Sigmoid colon (tissue), 6 donors: ENCODE measurements at regions not wholly inside any gene's neighbourhood (a gene's known extent, or its start where the extent isn't known, plus 50 kb on each side); places are given as distances from the start of the nearest gene placed in this dataset.
A peak's percentile ranks its signal among the peaks of the same experiment; 100 is the strongest.

ENCODE experiments used
- DNase-seq: peaks from one replicate; pipeline ENCODE4 v3.0.0-alpha.2; 2019
- H3K27ac ChIP-seq, 4 donors: fragments of 200-600 bp; sonication (generic); one replicate each; pipeline ENCODE4 v1.5.1; 2016 to 2019; ENCODE audit warnings: mild to moderate bottlenecking in 1 of 4
- H3K27me3 ChIP-seq, 3 donors: fragments of 200-600 bp; sonication (generic); one replicate each; pipeline ENCODE4 v1.5.1; 2019; ENCODE audit warnings: mild to moderate bottlenecking in 1 of 3
- H3K36me3 ChIP-seq, 4 donors: fragments of 200-600 bp; sonication (generic); one replicate each; pipeline ENCODE4 v1.5.1; 2016 to 2019
- H3K4me1 ChIP-seq, 4 donors: fragments of 200-600 bp; sonication (generic); one replicate each; pipeline ENCODE4 v1.5.1; 2017 to 2019
- H3K4me3 ChIP-seq, 4 donors: fragments of 200-600 bp; sonication (generic); one replicate each; pipeline ENCODE4 v1.5.1; 2017 to 2019; ENCODE audit warnings: mild to moderate bottlenecking in 2 of 4, moderate library complexity in 1 of 4
- H3K9me3 ChIP-seq, 4 donors: fragments of 200-600 bp in 3 of 4; sonication (generic) in 3 of 4; one replicate each; pipeline versions ENCODE4 v1.5.1 to v1.6.1; 2013 to 2019
- CTCF ChIP-seq, 4 experiments: fragments of 450-650 bp in 3 of 4; fragments of 200-600 bp in 1 of 4; IDR thresholded peaks; one replicate each; pipeline ENCODE4 v1.5.1; 2016 to 2019; ENCODE audit warnings: antibody characterized with exemption in 4 of 4, mild to moderate bottlenecking in 3 of 4, moderate library complexity in 2 of 4
- EP300 ChIP-seq, 4 donors: sonication (generic); formaldehyde crosslinking; IDR thresholded peaks; one replicate each; pipeline ENCODE4 v1.6.1; 2017; ENCODE audit warnings: antibody characterized with exemption in 4 of 4
- POLR2A ChIP-seq, 2 donors: fragments of 450-650 bp; IDR thresholded peaks; one replicate each; pipeline ENCODE4 v1.6.1; 2016; ENCODE audit warnings: antibody characterized with exemption in 2 of 2, mild to moderate bottlenecking in 2 of 2, moderate library complexity in 2 of 2
- POLR2AphosphoS5 ChIP-seq, 4 donors: sonication (generic); formaldehyde crosslinking; IDR thresholded peaks; one replicate each; pipeline ENCODE4 v1.6.1; 2017; ENCODE audit warnings: antibody characterized with exemption in 4 of 4
- WGBS, 2 donors: extraction: QIAGEN DNeasy Blood & Tissue Kit; methylation state at CpG; one replicate each; pipeline ENCODE4 v1.1.7; 2013; 5-methylcytosine and 5-hydroxymethylcytosine counted together
- intact Hi-C: fragments of 100-400 bp; cut with DNase I; formaldehyde crosslinking; loops from one replicate; pipeline ENCODE4 v1.15.1; 2023
- donor health status: healthy with polysubstance abuse.
- donor health status: healthy.

- TF ChIP-seq POLR2AphosphoS5 (IDR thresholded peaks at IDR 0.05): no peak
- TF ChIP-seq EP300 (IDR thresholded peaks at IDR 0.05): no peak
- TF ChIP-seq POLR2A (IDR thresholded peaks at IDR 0.05): no peak
- no peak for TF ChIP-seq CTCF (IDR thresholded peaks at IDR 0.05)
- H3K36me3 ChIP-seq: no peaks in the 10 kb centered on the region
- 87 to 93% methylated on average over 7 of the region's 7 CpGs for WGBS, 2 donors
- no peak for DNase-seq
- intact Hi-C loops: no loop called here
- H3K9me3 ChIP-seq: no peaks in the 10 kb centered on the region
- H3K27me3 ChIP-seq: peaks cover 0 to 45% (median 7%) of the 10 kb centered on the region in 3 donors
- no peak overlapping the region for H3K27ac ChIP-seq
- H3K4me1 ChIP-seq: peaks cover 0 to 17% (median 9%) of the 10 kb centered on the region in 4 donors
- no peak overlapping the region for H3K4me3 ChIP-seq
Observed at GRCh38 chr6:44554861-44555260, 167.4 kb downstream of the CDC5L start.

- peaks cover 4 to 55% (median 15%) of the 10 kb centered on the region in 3 donors for H3K27me3 ChIP-seq
- WGBS, 2 donors: 0 to 2% methylated on average over 1 of the region's 1 CpG
- H3K9me3 ChIP-seq: no peaks in the 10 kb centered on the region
- intact Hi-C loops: no loop called here
- no peak for TF ChIP-seq EP300 (IDR thresholded peaks at IDR 0.05)
- TF ChIP-seq POLR2A (IDR thresholded peaks at IDR 0.05): no peak
- TF ChIP-seq CTCF (IDR thresholded peaks at IDR 0.05): no peak
- no peak for TF ChIP-seq POLR2AphosphoS5 (IDR thresholded peaks at IDR 0.05)
- DNase-seq: no peak
- no peak overlapping the region for H3K4me3 ChIP-seq
- no peak overlapping the region for H3K27ac ChIP-seq
- no peaks in the 10 kb centered on the region for H3K36me3 ChIP-seq
- peaks cover 0 to 21% (median 13%) of the 10 kb centered on the region in 4 donors for H3K4me1 ChIP-seq
Observed at GRCh38 chr6:44556046-44556445, 168.5 kb downstream of the CDC5L start.

- Histone ChIP-seq H3K4me3 (no peak overlapping the region), H3K27ac (peak overlapping the region in 1 of 4 donors; percentile 55), H3K27me3 (peaks cover 9 to 73% (median 27%) of the 10 kb centered on the region in 3 donors), H3K36me3 (no peaks in the 10 kb centered on the region), H3K4me1 (peaks cover 0 to 28% (median 20%) of the 10 kb centered on the region in 4 donors), H3K9me3 (no peaks in the 10 kb centered on the region)
- intact Hi-C loops: no loop called here
- no peak for DNase-seq
- WGBS, 2 donors: 39 to 51% methylated on average over 7 of the region's 7 CpGs
- TF ChIP-seq EP300 (IDR thresholded peaks at IDR 0.05): no peak
- no peak for TF ChIP-seq POLR2AphosphoS5 (IDR thresholded peaks at IDR 0.05)
- no peak for TF ChIP-seq POLR2A (IDR thresholded peaks at IDR 0.05)
- no peak for TF ChIP-seq CTCF (IDR thresholded peaks at IDR 0.05)
Observed at GRCh38 chr6:44558024-44558831, 170.7 kb downstream of the CDC5L start.

GRCh38 chr6:44558832-44559251 lies 171.3 kb downstream of the CDC5L start:
- TF ChIP-seq POLR2AphosphoS5 (IDR thresholded peaks at IDR 0.05) (peak in 2 of 4 donors; percentile 27 to 49), EP300 (IDR thresholded peaks at IDR 0.05) (peak in 1 of 4 donors; percentile 59), POLR2A (IDR thresholded peaks at IDR 0.05) (no peak), CTCF (IDR thresholded peaks at IDR 0.05) (no peak)
- Histone ChIP-seq H3K27ac (peak overlapping the region in 1 of 4 donors; percentile 55), H3K36me3 (no peaks in the 10 kb centered on the region), H3K27me3 (peaks cover 9 to 76% (median 27%) of the 10 kb centered on the region in 3 donors), H3K4me3 (no peak overlapping the region), H3K4me1 (peaks cover 0 to 28% (median 20%) of the 10 kb centered on the region in 4 donors), H3K9me3 (no peaks in the 10 kb centered on the region)
- DNase-seq: no peak
- WGBS, 2 donors: 28 to 43% methylated on average over 2 of the region's 2 CpGs
- intact Hi-C loops: no loop called here
